ENCODE measurements at regions not wholly inside any gene's neighbourhood (a gene's known extent, or its start where the extent isn't known, plus 50 kb on each side); places are given as distances from the start of the nearest gene placed in this dataset.
A peak's percentile ranks its signal among the peaks of the same experiment; 100 is the strongest.

DNA sequence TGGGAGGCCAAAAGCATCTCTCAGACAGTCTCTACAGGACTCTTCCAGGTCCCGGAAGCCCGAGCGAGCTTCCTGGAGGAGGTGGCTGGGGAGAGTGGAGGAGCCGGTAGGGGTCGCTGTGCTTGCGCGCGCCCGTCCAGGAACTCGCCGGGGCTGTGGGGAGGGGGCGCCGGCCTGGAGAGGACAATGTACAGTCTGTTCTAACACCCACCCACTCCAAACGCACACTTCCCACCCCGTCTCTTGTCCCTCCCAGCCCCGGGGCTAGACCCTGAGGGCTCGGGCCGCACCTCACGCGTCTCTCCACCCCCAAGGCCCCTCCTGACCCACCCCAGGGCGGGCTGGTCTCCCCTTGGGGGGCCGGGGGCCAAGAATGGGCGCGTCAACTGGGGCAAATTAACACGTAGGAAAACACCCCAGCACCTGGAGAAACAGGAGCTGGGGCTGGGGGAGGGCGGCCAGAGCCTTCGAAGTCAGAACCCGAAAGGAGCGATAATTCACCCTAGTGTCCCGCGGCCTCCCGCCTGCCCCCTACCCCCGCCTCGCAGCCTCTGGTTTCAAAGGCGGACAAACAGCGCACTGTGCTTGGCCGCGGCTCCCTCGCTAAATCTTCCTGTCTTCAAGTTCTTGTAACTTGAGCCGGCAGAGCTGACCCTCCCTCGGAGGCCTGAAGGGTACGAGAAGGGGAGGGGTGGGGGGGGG is 103.2 kb upstream of the FOXP4 start:
- H3K36me3 ChIP-seq (ENCODE audit: control insufficient read depth, insufficient read depth, low read length): no peaks in the 10 kb centered on the region
- H3K4me1 ChIP-seq (ENCODE audit: control insufficient read depth, insufficient read depth, low read length): peaks cover 15% of the 10 kb centered on the region
- H3K27me3 ChIP-seq (ENCODE audit: control insufficient read depth, insufficient read depth, low read length): peaks cover 72% of the 10 kb centered on the region
- no peaks in the 10 kb centered on the region for H3K9me3 ChIP-seq (ENCODE audit: control insufficient read depth, insufficient read depth, low read length)
- H3K9ac ChIP-seq (ENCODE audit: low read depth, low read length): peak overlapping the region; percentile 37
- peak overlapping the region; percentile 60 for H3K4me3 ChIP-seq (ENCODE audit: low read depth, low read length)

DNA sequence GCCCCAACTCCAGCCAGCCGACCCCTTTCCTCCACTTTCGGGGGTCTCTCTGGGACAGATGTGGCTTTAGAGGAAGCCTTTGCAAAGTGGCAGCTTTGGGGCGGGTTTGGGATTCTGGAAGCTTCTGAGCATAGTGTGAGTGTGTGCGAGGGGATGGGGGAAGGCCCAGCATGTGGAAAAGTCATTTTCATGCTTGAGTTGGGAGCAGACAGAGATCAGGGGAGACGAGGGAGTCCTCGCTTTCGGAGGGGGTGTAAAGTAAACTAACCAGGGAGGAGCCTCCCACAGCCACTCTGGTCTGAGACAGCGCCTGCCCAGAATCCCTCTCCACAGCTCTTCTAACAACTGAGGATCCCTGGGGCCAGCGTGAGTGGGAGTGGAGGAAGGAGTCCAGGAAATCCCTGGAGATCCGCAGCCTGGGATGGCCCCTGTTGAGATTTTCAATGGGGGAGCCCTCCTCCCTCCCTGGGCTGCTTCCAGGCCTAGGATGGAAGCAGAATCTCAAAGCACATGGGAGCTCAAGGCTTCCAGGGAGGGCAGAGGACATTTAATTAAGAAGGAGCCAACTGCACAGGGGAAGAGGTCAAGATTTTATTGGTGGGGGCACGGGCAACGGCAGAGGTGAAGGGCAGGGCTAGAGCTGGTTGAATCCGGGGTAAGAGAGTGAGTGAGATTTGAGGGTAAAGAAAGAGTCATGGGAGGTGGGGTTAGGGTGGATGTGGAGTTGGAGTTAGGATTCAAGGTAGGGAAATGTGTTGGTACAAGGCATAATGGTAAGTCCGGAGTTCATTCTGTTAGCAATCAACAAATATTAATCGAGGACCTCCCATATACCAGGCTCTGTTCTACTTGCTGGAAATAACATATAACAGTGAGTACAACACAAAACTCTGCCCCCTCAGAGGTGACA is 102.3 kb upstream of the FOXP4 start:
- Histone ChIP-seq H3K4me3 (ENCODE audit: low read depth, low read length) (peak overlapping the region; percentile 22), H3K27me3 (ENCODE audit: control insufficient read depth, insufficient read depth, low read length) (peaks cover 68% of the 10 kb centered on the region), H3K9ac (ENCODE audit: low read depth, low read length) (no peak overlapping the region)

DNA sequence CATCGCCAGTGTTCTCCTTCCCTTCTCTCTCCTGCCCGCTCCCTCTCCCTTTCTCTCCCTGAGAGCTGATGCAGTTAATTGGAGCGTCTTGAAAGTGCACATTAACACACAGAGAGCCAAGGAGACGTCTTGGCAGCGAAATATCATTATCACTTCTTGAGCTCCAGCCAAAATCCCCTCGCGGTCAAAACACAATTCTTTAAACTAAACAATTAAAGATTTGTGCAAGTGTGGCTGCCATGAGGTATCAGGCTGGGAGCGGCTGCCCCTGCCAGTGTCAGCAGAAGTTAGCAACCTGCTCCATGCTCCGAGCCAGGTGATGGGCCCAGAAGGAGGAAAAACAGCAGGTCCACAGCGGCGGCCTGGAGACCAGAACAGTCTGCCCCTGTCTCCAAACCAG is 100.9 kb upstream of the FOXP4 start:
- Histone ChIP-seq H3K9me3 (ENCODE audit: control insufficient read depth, insufficient read depth, low read length) (no peaks in the 10 kb centered on the region), H3K4me3 (ENCODE audit: low read depth, low read length) (no peak overlapping the region), H3K9ac (ENCODE audit: low read depth, low read length) (no peak overlapping the region), H3K27me3 (ENCODE audit: control insufficient read depth, insufficient read depth, low read length) (peaks cover 70% of the 10 kb centered on the region), H3K4me1 (ENCODE audit: control insufficient read depth, insufficient read depth, low read length) (peaks cover 15% of the 10 kb centered on the region), H3K36me3 (ENCODE audit: control insufficient read depth, insufficient read depth, low read length) (no peaks in the 10 kb centered on the region)

More for the DNA sequence above, 102.3 kb upstream of the FOXP4 start:
- Histone ChIP-seq H3K9me3 (ENCODE audit: control insufficient read depth, insufficient read depth, low read length) (no peaks in the 10 kb centered on the region), H3K36me3 (ENCODE audit: control insufficient read depth, insufficient read depth, low read length) (no peaks in the 10 kb centered on the region), H3K4me1 (ENCODE audit: control insufficient read depth, insufficient read depth, low read length) (peaks cover 15% of the 10 kb centered on the region)

DNA sequence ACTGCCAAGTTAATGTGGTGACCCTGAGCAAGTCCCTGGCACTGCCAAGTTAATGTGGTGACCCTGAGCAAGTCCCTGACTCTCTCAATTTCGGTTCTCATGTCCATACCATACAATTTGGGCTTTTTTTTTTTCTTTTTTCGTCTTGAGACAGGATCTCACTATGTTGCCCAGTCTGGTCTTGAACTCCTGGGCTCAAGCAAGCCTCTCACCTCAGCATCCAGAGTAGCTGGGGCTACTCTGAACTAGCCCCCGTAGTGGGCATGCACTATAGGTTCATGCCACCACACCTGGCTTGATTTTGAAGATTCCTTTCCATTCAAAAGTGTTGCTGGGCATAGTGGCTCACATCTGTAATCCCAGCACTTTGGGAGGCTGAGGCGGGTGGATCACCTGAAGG is 100.0 kb upstream of the FOXP4 start:
- no peak overlapping the region for H3K4me3 ChIP-seq (ENCODE audit: low read depth, low read length)
- peaks cover 65% of the 10 kb centered on the region for H3K27me3 ChIP-seq (ENCODE audit: control insufficient read depth, insufficient read depth, low read length)
- no peak overlapping the region for H3K9ac ChIP-seq (ENCODE audit: low read depth, low read length)
- no peaks in the 10 kb centered on the region for H3K36me3 ChIP-seq (ENCODE audit: control insufficient read depth, insufficient read depth, low read length)
- H3K4me1 ChIP-seq (ENCODE audit: control insufficient read depth, insufficient read depth, low read length): peaks cover 16% of the 10 kb centered on the region
- H3K9me3 ChIP-seq (ENCODE audit: control insufficient read depth, insufficient read depth, low read length): no peaks in the 10 kb centered on the region

DNA sequence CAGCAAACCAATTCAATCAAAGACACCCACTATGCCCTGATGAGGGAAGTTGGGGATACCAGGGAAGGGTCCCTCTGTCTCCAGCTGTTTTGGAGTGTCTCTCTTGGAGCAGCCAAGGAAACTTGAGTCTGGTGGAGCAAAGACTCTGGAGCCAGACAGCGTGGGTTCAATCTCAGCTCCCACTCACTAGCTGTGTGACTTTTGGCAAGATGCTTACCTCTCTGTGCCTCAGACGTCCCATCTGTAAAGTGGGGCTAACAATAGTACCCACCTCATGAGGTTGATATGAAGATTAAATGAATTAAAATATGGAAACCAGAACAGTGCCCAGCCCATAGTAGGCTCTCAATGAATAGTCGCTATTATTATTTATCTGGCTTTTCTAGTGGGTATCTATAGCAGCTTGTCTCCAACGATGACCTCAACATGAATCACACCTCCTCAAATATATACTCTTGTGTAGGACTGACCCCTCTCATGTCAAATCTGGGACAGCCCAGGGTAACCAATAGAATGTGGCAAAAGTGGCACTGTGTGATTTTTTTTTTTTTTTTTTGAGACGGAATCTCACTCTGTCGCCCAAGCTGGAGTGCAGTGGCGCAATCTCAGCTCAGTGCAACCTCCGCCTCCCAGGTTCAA is 99.2 kb upstream of the FOXP4 start:
- no peak overlapping the region for H3K9ac ChIP-seq (ENCODE audit: low read depth, low read length)
- peaks cover 17% of the 10 kb centered on the region for H3K4me1 ChIP-seq (ENCODE audit: control insufficient read depth, insufficient read depth, low read length)
- H3K27me3 ChIP-seq (ENCODE audit: control insufficient read depth, insufficient read depth, low read length): peaks cover 59% of the 10 kb centered on the region
- no peaks in the 10 kb centered on the region for H3K9me3 ChIP-seq (ENCODE audit: control insufficient read depth, insufficient read depth, low read length)
- no peak overlapping the region for H3K4me3 ChIP-seq (ENCODE audit: low read depth, low read length)
- H3K36me3 ChIP-seq (ENCODE audit: control insufficient read depth, insufficient read depth, low read length): no peaks in the 10 kb centered on the region

DNA sequence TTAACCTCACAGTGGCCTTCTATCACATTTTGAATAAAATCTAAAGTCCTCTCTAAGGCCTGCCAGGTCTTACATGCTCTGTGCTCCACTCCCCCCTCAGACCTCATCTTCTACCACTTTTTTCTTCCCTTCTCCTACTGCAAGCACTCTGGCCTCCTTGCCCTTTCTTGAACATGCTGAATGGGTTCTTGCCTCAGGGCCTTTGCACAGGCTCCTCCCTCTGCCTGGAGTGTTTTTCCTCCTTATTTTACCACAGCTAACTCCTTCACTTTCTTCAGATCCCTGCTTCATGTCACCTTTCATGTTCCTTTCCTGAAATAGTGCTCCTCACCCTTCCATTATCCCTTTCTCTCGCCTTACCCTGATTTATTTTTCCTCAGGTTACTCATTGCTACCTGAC is 97.9 kb upstream of the FOXP4 start:
- Histone ChIP-seq H3K4me3 (ENCODE audit: low read depth, low read length) (no peak overlapping the region), H3K36me3 (ENCODE audit: control insufficient read depth, insufficient read depth, low read length) (no peaks in the 10 kb centered on the region), H3K27me3 (ENCODE audit: control insufficient read depth, insufficient read depth, low read length) (peaks cover 54% of the 10 kb centered on the region), H3K9ac (ENCODE audit: low read depth, low read length) (no peak overlapping the region), H3K9me3 (ENCODE audit: control insufficient read depth, insufficient read depth, low read length) (no peaks in the 10 kb centered on the region), H3K4me1 (ENCODE audit: control insufficient read depth, insufficient read depth, low read length) (peaks cover 12% of the 10 kb centered on the region)

DNA sequence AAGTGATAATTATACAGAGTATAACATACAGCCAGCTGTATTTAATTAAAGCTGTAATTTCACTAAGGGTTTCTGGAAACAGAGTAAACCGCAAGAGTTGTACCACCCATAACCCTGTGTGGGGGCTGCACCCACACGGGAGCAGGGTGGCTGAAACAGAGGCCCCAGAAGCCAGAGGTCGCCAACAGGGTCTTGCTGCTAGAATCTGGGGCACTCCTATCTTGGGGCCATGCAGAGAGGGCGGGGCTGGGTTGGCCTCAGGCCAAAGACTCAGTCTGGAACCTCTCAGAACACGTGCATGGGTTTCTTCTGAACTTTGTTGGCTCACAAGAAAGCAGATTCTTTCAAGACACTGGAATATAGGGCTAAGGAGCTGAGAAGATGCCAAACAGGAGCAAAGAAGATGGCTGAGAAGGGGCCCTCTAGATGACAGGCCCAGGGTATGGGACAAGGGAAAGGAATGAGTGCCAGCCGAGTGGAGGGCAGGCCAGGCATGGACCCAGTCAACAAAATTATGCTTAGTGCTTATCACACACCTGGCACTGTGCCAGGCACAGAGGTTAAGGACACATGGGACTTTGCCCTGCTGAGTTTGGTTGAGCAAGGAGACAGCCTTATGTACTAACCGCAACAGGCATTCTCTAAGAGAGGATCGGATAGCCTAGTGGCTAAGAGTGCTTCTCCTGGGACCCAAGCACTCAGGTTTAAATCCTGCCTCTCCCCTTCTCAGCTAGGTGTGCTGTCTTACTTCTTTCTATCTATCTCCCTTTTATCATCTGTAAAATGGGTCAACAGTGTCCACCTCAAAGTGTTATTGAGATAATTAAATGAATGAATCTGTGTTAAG is 96.6 kb upstream of the FOXP4 start:
- H3K9me3 ChIP-seq (ENCODE audit: control insufficient read depth, insufficient read depth, low read length): no peaks in the 10 kb centered on the region
- peaks cover 53% of the 10 kb centered on the region for H3K27me3 ChIP-seq (ENCODE audit: control insufficient read depth, insufficient read depth, low read length)

DNA sequence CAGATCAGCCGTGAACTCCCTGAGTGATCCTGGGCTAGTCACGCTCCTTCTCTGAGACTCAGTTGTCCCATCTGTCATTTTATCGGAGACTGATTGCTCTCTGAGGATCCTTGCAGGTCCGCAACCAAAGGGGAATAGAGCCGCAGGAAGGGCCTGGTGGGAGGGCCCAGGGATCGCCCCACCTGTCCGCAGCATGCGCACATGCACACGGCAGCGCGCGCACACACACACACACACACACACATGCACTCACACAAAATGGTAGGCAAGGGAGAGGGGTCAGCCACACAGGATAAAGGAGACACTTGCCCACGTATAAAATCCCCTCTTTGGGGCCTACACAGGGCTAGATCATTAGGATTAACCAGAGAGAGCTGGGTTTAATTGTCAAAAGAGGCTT is 95.6 kb upstream of the FOXP4 start:
- Histone ChIP-seq H3K4me3 (ENCODE audit: low read depth, low read length) (no peak overlapping the region), H3K9ac (ENCODE audit: low read depth, low read length) (no peak overlapping the region), H3K27me3 (ENCODE audit: control insufficient read depth, insufficient read depth, low read length) (peaks cover 52% of the 10 kb centered on the region), H3K9me3 (ENCODE audit: control insufficient read depth, insufficient read depth, low read length) (no peaks in the 10 kb centered on the region), H3K4me1 (ENCODE audit: control insufficient read depth, insufficient read depth, low read length) (peaks cover 4% of the 10 kb centered on the region), H3K36me3 (ENCODE audit: control insufficient read depth, insufficient read depth, low read length) (no peaks in the 10 kb centered on the region)

More for the DNA sequence above, 96.6 kb upstream of the FOXP4 start:
- H3K4me3 ChIP-seq (ENCODE audit: low read depth, low read length): no peak overlapping the region
- no peaks in the 10 kb centered on the region for H3K36me3 ChIP-seq (ENCODE audit: control insufficient read depth, insufficient read depth, low read length)
- H3K9ac ChIP-seq (ENCODE audit: low read depth, low read length): no peak overlapping the region
- H3K4me1 ChIP-seq (ENCODE audit: control insufficient read depth, insufficient read depth, low read length): peaks cover 4% of the 10 kb centered on the region

DNA sequence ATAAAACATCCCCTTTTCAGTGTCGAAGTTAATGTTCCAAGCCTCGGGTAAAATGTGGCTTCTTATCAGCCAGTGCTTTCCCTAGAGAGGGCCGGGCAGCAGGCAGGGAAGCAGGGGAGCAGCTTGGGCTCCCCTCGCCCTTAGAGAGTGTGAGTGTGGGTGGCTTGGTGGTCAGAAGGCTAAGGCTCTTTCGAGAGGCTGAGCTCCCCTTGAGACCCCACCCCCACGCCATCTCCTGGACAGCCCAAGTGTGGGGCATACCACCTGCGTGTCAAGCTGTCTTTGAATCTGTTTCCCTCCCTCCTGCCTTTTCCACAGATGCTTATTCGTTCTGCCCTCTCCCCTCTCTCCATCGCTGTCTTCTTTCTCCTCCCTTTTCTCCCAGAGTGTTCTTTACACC is 95.1 kb upstream of the FOXP4 start:
- Histone ChIP-seq H3K4me3 (ENCODE audit: low read depth, low read length) (no peak overlapping the region), H3K27me3 (ENCODE audit: control insufficient read depth, insufficient read depth, low read length) (peaks cover 50% of the 10 kb centered on the region)

DNA sequence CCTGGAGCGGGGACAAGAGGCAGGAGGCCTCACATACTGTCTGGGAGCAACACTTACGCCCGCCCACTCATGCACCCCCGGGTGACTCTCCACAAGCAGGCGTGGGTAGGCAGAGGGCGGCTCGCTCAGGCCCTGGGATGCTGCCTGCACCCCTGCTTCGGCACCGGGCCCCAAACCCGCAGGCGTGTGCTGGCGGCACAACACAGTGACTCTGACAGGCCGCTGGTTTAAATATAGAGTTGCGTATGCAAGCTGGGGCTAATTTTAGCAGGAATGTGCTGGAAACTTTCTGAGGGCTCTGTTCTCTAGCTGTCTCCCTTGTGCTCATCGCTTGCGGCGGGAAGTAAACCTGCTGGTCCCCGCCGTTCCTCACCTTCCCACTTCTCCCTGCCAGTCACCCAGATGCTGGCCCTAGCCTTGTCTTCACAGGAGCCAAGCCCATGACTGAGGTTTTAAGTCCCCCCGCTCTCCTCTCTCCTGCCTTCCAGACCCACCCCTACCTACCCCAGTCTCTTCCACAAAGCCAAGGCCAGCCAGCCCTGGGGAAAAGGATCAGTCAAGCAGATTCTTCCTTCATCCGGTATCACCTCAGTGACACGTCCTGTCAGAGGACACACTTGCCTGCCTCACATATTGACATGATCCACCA is 94.5 kb upstream of the FOXP4 start:
- Histone ChIP-seq H3K4me1 (ENCODE audit: control insufficient read depth, insufficient read depth, low read length) (peaks cover 7% of the 10 kb centered on the region), H3K9me3 (ENCODE audit: control insufficient read depth, insufficient read depth, low read length) (no peaks in the 10 kb centered on the region), H3K36me3 (ENCODE audit: control insufficient read depth, insufficient read depth, low read length) (no peaks in the 10 kb centered on the region), H3K4me3 (ENCODE audit: low read depth, low read length) (no peak overlapping the region), H3K9ac (ENCODE audit: low read depth, low read length) (no peak overlapping the region), H3K27me3 (ENCODE audit: control insufficient read depth, insufficient read depth, low read length) (peaks cover 47% of the 10 kb centered on the region)

More for the DNA sequence above, 95.1 kb upstream of the FOXP4 start:
- H3K9ac ChIP-seq (ENCODE audit: low read depth, low read length): no peak overlapping the region
- no peaks in the 10 kb centered on the region for H3K36me3 ChIP-seq (ENCODE audit: control insufficient read depth, insufficient read depth, low read length)
- H3K9me3 ChIP-seq (ENCODE audit: control insufficient read depth, insufficient read depth, low read length): no peaks in the 10 kb centered on the region
- H3K4me1 ChIP-seq (ENCODE audit: control insufficient read depth, insufficient read depth, low read length): peaks cover 4% of the 10 kb centered on the region

DNA sequence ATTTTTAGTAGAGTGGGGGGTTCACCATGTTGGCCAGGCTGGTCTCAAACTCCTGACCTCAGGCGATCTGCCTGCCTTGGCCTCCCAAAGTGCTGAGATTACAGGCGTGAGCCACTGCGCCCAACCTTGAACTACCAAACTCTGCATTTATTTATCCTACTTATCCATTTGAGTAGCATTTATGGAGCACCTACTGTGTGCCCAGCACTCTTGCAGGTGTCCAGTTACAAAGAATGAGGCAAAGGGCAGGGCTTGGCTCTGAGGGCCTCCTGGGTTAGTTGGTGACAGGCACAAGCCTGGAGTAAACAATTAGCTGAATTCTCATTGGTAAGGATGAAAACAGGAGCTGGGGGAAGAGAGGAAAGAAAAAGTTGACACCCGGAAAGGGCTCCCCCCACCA is 93.4 kb upstream of the FOXP4 start:
- Histone ChIP-seq H3K9ac (ENCODE audit: low read depth, low read length) (no peak overlapping the region), H3K36me3 (ENCODE audit: control insufficient read depth, insufficient read depth, low read length) (no peaks in the 10 kb centered on the region), H3K4me3 (ENCODE audit: low read depth, low read length) (no peak overlapping the region), H3K9me3 (ENCODE audit: control insufficient read depth, insufficient read depth, low read length) (no peaks in the 10 kb centered on the region), H3K27me3 (ENCODE audit: control insufficient read depth, insufficient read depth, low read length) (peaks cover 43% of the 10 kb centered on the region), H3K4me1 (ENCODE audit: control insufficient read depth, insufficient read depth, low read length) (peaks cover 9% of the 10 kb centered on the region)

All from iPS-15b (cell line).